SH-SY5Y (cell line): ENCODE measurements at regions not wholly inside any gene's neighbourhood (a gene's known extent, or its start where the extent isn't known, plus 50 kb on each side); places are given as distances from the start of the nearest gene placed in this dataset.

Experiments used
- GATA2 ChIP-seq: IDR thresholded peaks from 2 replicates; pipeline ENCODE4 v1.6.1; 2011; ENCODE audit warnings: mild to moderate bottlenecking, low read depth, low read length
- GATA3 ChIP-seq: IDR thresholded peaks from 2 replicates; pipeline ENCODE4 v1.6.1; 2011; ENCODE audit warnings: low read depth, mild to moderate bottlenecking, low read length, moderate library complexity

DNA sequence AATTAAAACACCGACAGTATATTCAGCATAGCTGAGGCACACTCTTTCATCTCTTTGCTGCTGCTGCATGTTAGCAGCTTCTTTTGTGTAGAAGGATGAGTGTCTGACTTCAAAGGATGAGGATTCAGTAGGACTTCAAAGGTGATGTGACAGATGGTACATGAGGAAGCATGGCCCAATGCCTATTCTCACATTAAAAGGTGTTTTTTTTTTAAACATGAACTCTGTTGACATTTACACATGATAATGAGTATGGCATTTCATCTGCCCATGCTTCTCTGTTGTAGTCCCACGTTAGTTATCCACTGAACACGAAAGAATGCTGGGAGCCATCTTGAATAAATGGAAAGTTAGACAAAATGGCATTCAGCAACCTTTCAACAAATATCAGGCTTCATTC is 1950.8 kb upstream of the PIK3C3 start:
- no peak for TF ChIP-seq GATA3
- no peak for TF ChIP-seq GATA2

GRCh38 chr18:39998317-39998716 is 1956.7 kb upstream of the PIK3C3 start:
- TF ChIP-seq GATA2 (no peak), GATA3 (no peak)

- no peak for TF ChIP-seq GATA2
Observed at GRCh38 chr18:39994498-39994897, 1960.5 kb upstream of the PIK3C3 start.

GRCh38 chr18:39991696-39992265 is 1963.3 kb upstream of the PIK3C3 start:
- TF ChIP-seq GATA2 (no peak), GATA3 (no peak)

DNA sequence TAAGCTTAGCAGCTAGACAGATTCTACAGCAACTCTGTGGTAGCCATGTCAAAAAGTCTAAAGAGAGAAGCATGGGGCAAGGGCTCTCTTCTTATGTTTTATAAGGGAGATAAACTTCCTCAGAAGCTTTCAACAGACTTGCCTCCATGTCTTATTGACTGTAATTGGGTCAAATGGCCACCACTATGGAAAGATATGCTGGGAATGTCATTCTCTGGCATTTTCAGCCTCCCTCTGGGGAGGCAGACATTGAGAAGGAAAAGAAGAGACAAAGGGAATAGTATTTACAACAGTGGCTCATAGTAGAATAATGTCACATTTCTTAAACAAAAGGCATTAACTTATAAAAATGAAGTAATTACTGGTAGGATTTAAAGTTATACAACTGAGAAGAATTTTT is 1964.5 kb upstream of the PIK3C3 start:
- TF ChIP-seq GATA3 (no peak), GATA2 (no peak)

DNA sequence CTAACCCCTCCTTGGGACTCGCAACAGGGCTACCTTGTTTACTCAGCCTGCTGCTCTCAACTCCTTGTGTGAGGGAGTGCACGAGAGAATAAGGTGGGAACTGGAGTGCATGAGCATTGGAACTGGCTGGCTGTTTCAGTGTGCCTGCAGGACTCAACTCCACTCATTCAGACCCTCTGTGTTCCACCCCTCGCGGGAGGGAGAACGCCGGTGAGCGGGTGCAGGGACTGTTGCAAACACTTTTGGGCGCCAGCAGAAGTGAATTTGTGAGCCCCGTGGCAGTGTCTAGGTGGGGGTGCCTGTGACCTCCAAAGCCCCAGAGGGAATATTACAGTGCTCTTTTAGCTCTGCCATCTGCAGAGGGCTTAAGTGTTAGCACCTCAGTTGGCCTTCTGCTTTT is 1978.3 kb upstream of the PIK3C3 start:
- TF ChIP-seq GATA2 = no peak
- TF ChIP-seq GATA3 = no peak

DNA sequence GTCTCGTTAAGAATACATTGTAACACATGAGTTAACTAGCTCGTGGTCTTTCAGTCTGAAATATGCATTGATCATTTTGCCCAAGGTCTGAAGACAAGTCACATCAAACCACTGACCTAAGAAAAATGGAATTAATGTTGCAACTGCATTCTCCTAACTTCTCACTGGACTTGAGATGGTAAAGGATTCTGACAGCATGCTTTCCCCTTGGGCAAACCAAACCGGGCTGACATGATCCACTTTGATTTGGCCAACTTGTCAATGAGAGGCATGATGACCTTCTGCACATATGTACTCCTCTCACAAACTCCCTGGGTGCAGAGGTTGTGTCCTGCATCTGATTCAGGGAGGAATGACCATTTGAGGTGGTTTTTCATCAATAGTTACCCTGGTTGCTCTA is 1982.5 kb upstream of the PIK3C3 start:
- TF ChIP-seq GATA2 (no peak), GATA3 (no peak)

- no peak for TF ChIP-seq GATA3
- TF ChIP-seq GATA2 = no peak
Observed at GRCh38 chr18:39969803-39970494, 1985.1 kb upstream of the PIK3C3 start.

- TF ChIP-seq GATA2 = no peak
- TF ChIP-seq GATA3 = no peak
Observed at GRCh38 chr18:39966275-39966674, 1988.8 kb upstream of the PIK3C3 start.

- TF ChIP-seq GATA2 = no peak
- TF ChIP-seq GATA3 = no peak
Observed at GRCh38 chr18:39962546-39962945, 1992.5 kb upstream of the PIK3C3 start.

DNA sequence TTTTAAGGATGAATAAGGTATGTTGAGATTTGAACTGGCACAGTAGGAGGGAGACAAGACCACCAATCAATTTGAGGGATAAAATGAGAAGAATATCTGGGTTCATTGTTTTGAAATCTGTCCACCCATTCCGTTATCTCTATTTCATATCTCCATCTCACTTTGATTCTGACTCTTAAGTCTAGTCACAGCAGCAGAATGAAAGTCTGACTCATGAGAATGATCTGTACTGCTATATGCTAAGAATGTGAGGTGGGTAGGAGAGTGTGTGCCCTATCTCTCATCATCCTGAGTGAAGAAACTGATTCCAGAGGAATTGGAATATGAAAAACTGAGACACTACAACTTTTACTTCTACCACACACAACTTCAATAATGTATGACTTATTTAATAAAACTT is 1994.5 kb upstream of the PIK3C3 start:
- TF ChIP-seq GATA3 = no peak
- no peak for TF ChIP-seq GATA2

GRCh38 chr18:39959839-39960238 is 1995.2 kb upstream of the PIK3C3 start:
- TF ChIP-seq GATA2 (no peak), GATA3 (no peak)

DNA sequence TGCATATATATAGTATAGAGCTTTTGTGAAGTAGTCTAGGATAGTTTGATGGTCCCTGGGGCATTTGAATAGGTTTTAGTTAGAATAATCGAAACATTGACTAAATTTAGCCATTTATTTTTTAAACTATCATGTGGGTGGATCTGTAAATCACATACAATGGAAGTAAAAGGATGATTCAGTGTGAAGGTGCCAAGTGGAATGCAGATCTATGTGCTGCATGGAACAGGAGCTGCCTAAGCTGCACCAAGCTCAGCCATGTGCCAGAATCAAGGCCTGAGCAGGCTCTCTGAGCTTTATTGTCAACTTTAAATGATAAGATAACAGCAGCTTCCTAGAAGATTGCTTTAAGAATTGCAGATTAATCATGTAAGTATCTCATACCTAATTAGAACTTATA is 1996.2 kb upstream of the PIK3C3 start:
- TF ChIP-seq GATA2 (no peak), GATA3 (no peak)

DNA sequence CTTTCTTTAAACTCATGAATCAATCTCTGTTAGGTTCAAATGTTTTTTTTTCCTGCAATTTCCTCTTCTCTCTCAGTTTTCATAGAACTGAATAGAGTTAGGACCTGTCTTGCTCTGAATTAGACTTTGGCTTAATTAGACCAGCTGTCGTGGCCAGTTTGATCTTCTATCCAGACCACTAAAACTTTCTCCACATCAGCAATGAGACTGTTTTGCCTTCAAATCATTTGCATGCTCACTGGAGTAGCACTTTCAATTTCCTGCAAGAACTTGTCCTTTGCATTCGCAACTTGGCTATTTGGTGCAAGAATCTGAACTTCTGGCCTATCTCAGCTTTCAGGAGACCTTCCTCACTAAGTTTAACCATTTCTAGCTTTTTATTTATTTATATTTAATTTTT is 2002.2 kb upstream of the PIK3C3 start:
- TF ChIP-seq GATA3 (no peak), GATA2 (no peak)

DNA sequence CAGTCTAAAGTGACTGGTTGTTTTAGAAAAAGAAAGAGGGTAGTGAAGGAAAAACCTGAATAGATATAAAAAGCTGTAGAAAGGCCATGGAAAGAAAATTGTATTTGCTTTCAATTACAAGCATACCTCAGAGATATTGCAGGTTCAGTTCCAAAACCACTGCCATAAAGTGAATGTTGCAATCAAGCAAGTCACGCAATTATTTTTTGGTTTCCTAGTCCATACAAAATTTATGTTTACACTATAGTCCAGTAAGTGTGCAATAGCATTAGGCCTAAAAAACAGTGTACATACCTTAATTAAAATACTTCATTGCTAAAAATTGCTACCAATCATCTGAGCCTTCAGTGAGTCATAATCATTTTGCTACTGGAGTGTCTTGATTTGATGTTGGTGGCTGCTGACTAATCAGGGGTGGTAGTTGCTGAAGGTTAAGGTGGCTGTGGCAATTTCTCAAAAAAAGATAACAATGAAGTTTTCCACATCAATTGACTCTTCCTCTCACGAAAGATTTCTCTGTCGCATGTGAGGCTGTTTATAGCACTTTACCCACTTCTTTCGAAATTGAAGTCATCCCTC is 2003.8 kb upstream of the PIK3C3 start:
- TF ChIP-seq GATA3 (no peak), GATA2 (no peak)
